IMR-90 (cell line): ENCODE measurements at regions not wholly inside any gene's neighbourhood (a gene's known extent, or its start where the extent isn't known, plus 50 kb on each side); places are given as distances from the start of the nearest gene placed in this dataset.

Source experiments
- ATAC-seq: fragments of 200-7000 bp; cut with Tn5 transposase; 2 replicates; pipeline ENCODE4 v1.9.1; 2020; ENCODE audit warnings: low read depth, mild to moderate bottlenecking, moderate library complexity
- BruUV-seq: library from RNA; stranded (reverse); fragments of 400-500 nt; replicated peaks from 2 replicates; lab custom pipeline; 2021; lab: Mats Ljungman, UMichigan
- CTCF ChIA-PET: fragments of 300-600 bp; formaldehyde crosslinking; extraction: SDS; loops from one replicate; lab custom pipeline; 2021; ENCODE audit warnings: antibody characterized with exemption; lab: Yijun Ruan, JAX
- POLR2A ChIA-PET: fragments of 300-600 bp; sonication (Branson Sonifier 250); formaldehyde crosslinking; loops from one replicate; lab custom pipeline; 2022; ENCODE audit warnings: antibody characterized with exemption; ENCODE audit not compliant: unreplicated experiment; lab: Charles Lee
- DNase-seq: peaks from one replicate; pipeline ENCODE4 v3.0.0; 2013
- H2AFZ ChIP-seq: replicated peaks from 2 replicates; pipeline ENCODE3; 2013; ENCODE audit warnings: low read length, mild to moderate bottlenecking; ENCODE audit not compliant: poor library complexity
- H2AK5ac ChIP-seq: 2 replicates; pipeline ENCODE4 v1.6.1; 2013; ENCODE audit warnings: low read depth, low read length, inconsistent platforms
- H2AK9ac ChIP-seq: replicated peaks from 2 replicates; pipeline ENCODE3; 2013; ENCODE audit warnings: mild to moderate bottlenecking, low read depth, low read length, moderate library complexity; ENCODE audit not compliant: poor library complexity
- H2BK120ac ChIP-seq: 2 replicates; pipeline ENCODE4 v1.6.1; 2013; ENCODE audit warnings: low read depth, low read length, inconsistent platforms
- H2BK15ac ChIP-seq: 3 replicates; pipeline ENCODE4 v1.6.1; 2013; ENCODE audit warnings: low read depth, low read length, inconsistent platforms
- H2BK20ac ChIP-seq: 2 replicates; pipeline ENCODE4 v1.6.1; 2013; ENCODE audit warnings: low read depth, mild to moderate bottlenecking, inconsistent platforms, low read length, moderate library complexity
- H2BK5ac ChIP-seq: 2 replicates; pipeline ENCODE4 v1.6.1; 2013; ENCODE audit warnings: mild to moderate bottlenecking, low read depth, low read length, inconsistent platforms; ENCODE audit not compliant: poor library complexity, severe bottlenecking
- H3K14ac ChIP-seq: replicated peaks from 2 replicates; pipeline ENCODE4 v1.6.1; 2013; ENCODE audit warnings: low read depth, low read length, inconsistent platforms
- H3K18ac ChIP-seq: 2 replicates; pipeline ENCODE4 v1.6.1; 2013; ENCODE audit warnings: low read depth, low read length, control low read depth
- H3K23ac ChIP-seq: 2 replicates; pipeline ENCODE4 v1.6.1; 2013; ENCODE audit warnings: low read depth, low read length, inconsistent platforms
- H3K27ac ChIP-seq: 2 replicates; pipeline ENCODE4 v1.5.1; 2013; ENCODE audit warnings: mild to moderate bottlenecking, control low read depth, low read length; ENCODE audit not compliant: insufficient read depth
- H3K27me3 ChIP-seq: 2 replicates; pipeline ENCODE4 v1.6.1; 2013; ENCODE audit warnings: low read length; ENCODE audit not compliant: control insufficient read depth, insufficient read depth
- H3K36me3 ChIP-seq: 2 replicates; pipeline ENCODE4 v1.6.1; 2013; ENCODE audit warnings: low read length, mixed read lengths; ENCODE audit not compliant: control insufficient read depth, insufficient read depth
- H3K4ac ChIP-seq: 2 replicates; pipeline ENCODE4 v1.6.1; 2013; ENCODE audit warnings: low read depth, low read length, inconsistent platforms
- H3K4me1 ChIP-seq: 2 replicates; pipeline ENCODE4 v1.6.1; 2013; ENCODE audit warnings: low read length, mixed read lengths; ENCODE audit not compliant: control insufficient read depth, insufficient read depth
- H3K4me2 ChIP-seq: 2 replicates; pipeline ENCODE4 v1.6.1; 2013; ENCODE audit warnings: low read depth, mild to moderate bottlenecking, control low read depth, low read length, moderate library complexity
- H3K4me3 ChIP-seq: 2 replicates; pipeline ENCODE4 v1.5.1; 2013; ENCODE audit warnings: low read depth, mild to moderate bottlenecking, control low read depth, low read length, moderate library complexity; ENCODE audit not compliant: insufficient read depth
- H3K56ac ChIP-seq: 2 replicates; pipeline ENCODE4 v1.6.1; 2013; ENCODE audit warnings: low read length, inconsistent platforms; ENCODE audit not compliant: insufficient read depth; ENCODE audit errors: extremely low read depth
- H3K79me1 ChIP-seq, 2 experiments: 2 replicates each; pipeline ENCODE4 v1.6.1; 2013; ENCODE audit warnings: low read length in 2 of 2, inconsistent platforms in 1 of 2, low read depth in 1 of 2
- H3K9ac ChIP-seq: 2 replicates; pipeline ENCODE4 v1.6.1; 2013; ENCODE audit warnings: low read depth, low read length, control low read depth
- H3K9me1 ChIP-seq: 2 replicates; pipeline ENCODE4 v1.6.1; 2013; ENCODE audit warnings: low read length, inconsistent platforms; ENCODE audit not compliant: insufficient read depth
- H3K9me3 ChIP-seq: 2 replicates; pipeline ENCODE4 v1.6.1; 2013; ENCODE audit warnings: low read length; ENCODE audit not compliant: control insufficient read depth, insufficient read depth
- H4K20me1 ChIP-seq: 2 replicates; pipeline ENCODE4 v1.6.1; 2013; ENCODE audit warnings: low read length, inconsistent platforms; ENCODE audit not compliant: insufficient read depth
- H4K5ac ChIP-seq: 2 replicates; pipeline ENCODE4 v1.6.1; 2013; ENCODE audit warnings: mild to moderate bottlenecking, low read depth, low read length, control low read depth
- H4K8ac ChIP-seq, 2 experiments: 2 replicates each; pipeline ENCODE4 v1.6.1; 2013; ENCODE audit warnings: low read depth in 2 of 2, low read length in 2 of 2, control low read depth in 1 of 2, inconsistent platforms in 1 of 2
- H4K91ac ChIP-seq: 2 replicates; pipeline ENCODE4 v1.6.1; 2013; ENCODE audit warnings: low read depth, low read length, inconsistent platforms; ENCODE audit not compliant: insufficient read depth
- CEBPB ChIP-seq: IDR thresholded peaks from 2 replicates; pipeline ENCODE4 v1.6.1; 2012; ENCODE audit warnings: low read depth, low read length, improper control_type of control experiment
- FOS ChIP-seq: fragments of 150-350 bp; IDR thresholded peaks from 2 replicates; pipeline ENCODE4 v1.6.1; 2016; ENCODE audit warnings: low read depth, low read length
- MAZ ChIP-seq: IDR thresholded peaks from 2 replicates; pipeline ENCODE4 v1.6.1; 2012; ENCODE audit warnings: low read depth, mild to moderate bottlenecking, low read length, improper control_type of control experiment, moderate library complexity, borderline replicate concordance
- MXI1 ChIP-seq: IDR thresholded peaks from 2 replicates; pipeline ENCODE4 v1.6.1; 2012; ENCODE audit warnings: low read depth, mild to moderate bottlenecking, low read length, moderate library complexity, borderline replicate concordance
- NFE2L2 ChIP-seq: fragments of 150-350 bp; IDR thresholded peaks from 2 replicates; pipeline ENCODE4 v1.6.1; 2016; ENCODE audit warnings: low read depth, mild to moderate bottlenecking, low read length
- RAD21 ChIP-seq: IDR thresholded peaks from 2 replicates; pipeline ENCODE4 v1.6.1; 2012; ENCODE audit warnings: low read length, improper control_type of control experiment
- RFX5 ChIP-seq: IDR thresholded peaks from 2 replicates; pipeline ENCODE4 v1.8.0; 2012; ENCODE audit warnings: low read depth, mild to moderate bottlenecking, low read length, moderate library complexity
- SMC3 ChIP-seq: fragments of 150-350 bp; IDR thresholded peaks from 2 replicates; pipeline ENCODE4 v1.6.1; 2016; ENCODE audit warnings: low read depth, mild to moderate bottlenecking, antibody characterized with exemption, low read length, moderate library complexity
- dilution Hi-C: fragments of 300-500 bp; cut with HindIII; formaldehyde crosslinking; loops from one replicate; pipeline ENCODE4 v1.14.3; 2018; ENCODE audit warnings: low sequenced_read_pairs; ENCODE audit not compliant: unreplicated experiment
- in situ Hi-C: fragments of 300-500 bp; cut with MboI; formaldehyde crosslinking; loops from 3 replicates; pipeline ENCODE4 v1.14.3; 2019; ENCODE audit warnings: low sequenced_read_pairs, inconsistent platforms, mixed read lengths
- intact Hi-C: fragments of 100-400 bp; cut with micrococcal nuclease; formaldehyde crosslinking; loops from 2 replicates; pipeline ENCODE4 v1.10.0; 2022

GRCh38 chr5:34409373-34409772 is 246.8 kb upstream of the RAI14 start:
- no peak for TF ChIP-seq SMC3
- TF ChIP-seq MXI1: no peak
- TF ChIP-seq NFE2L2: no peak
- no peak for TF ChIP-seq MAZ
- TF ChIP-seq FOS: no peak
- no peak for TF ChIP-seq RFX5
- TF ChIP-seq CEBPB: peak; percentile 44; the same call in 1 of the 2 replicates
- TF ChIP-seq RAD21: no peak
- DNase-seq (no peak), ATAC-seq (no peak)
- in situ Hi-C loops: no loop called here
- H3K9me3 ChIP-seq: no peaks in the 10 kb centered on the region
- H2BK20ac ChIP-seq: peak overlapping the region; percentile 3; the same call in 1 of the 2 replicates
- no peak overlapping the region for H3K4me3 ChIP-seq
- H3K36me3 ChIP-seq: no peaks in the 10 kb centered on the region
- H3K9me1 ChIP-seq: 0 out of 2 replicates have a peak, but pooled peaks cover 7% of the 10 kb centered on the region
- no peaks in the 10 kb centered on the region for H4K20me1 ChIP-seq
- dilution Hi-C loops: no loop called here
- no peak overlapping the region for H2BK5ac ChIP-seq
- H3K14ac ChIP-seq: 0 out of 2 replicates have a peak overlapping the region, but pooled peaks have one; percentile 45
- intact Hi-C loops: no loop called here
- H3K4ac ChIP-seq: no peak overlapping the region
- no peak overlapping the region for H2BK120ac ChIP-seq
- H3K4me2 ChIP-seq: no peak overlapping the region
- no peak overlapping the region for H3K18ac ChIP-seq
- peaks cover 13% of the 10 kb centered on the region for H3K4me1 ChIP-seq
- CTCF ChIA-PET: no interaction called here
- POLR2A ChIA-PET: no interaction called here
- peak overlapping the region; percentile 20; the same call in 1 of the 3 replicates for H2BK15ac ChIP-seq
- no peak overlapping the region; the same call in 1 of the 2 replicates for H4K91ac ChIP-seq
- H4K5ac ChIP-seq: no peak overlapping the region
- H3K27me3 ChIP-seq: no peaks in the 10 kb centered on the region
- no peak overlapping the region for H3K56ac ChIP-seq
- H3K9ac ChIP-seq: no peak overlapping the region
- H4K8ac ChIP-seq: no peak overlapping the region
- H3K23ac ChIP-seq: no peak overlapping the region
- no peak overlapping the region for H2AK5ac ChIP-seq
- no peaks in the 10 kb centered on the region for H3K79me1 ChIP-seq
- no TSS peak for BruUV-seq
- no peak overlapping the region for H3K27ac ChIP-seq
- H2AFZ ChIP-seq: no peak overlapping the region
- no peak overlapping the region for H2AK9ac ChIP-seq
